GM10248 (cell line): ENCODE measurements at regions not wholly inside any gene's neighbourhood (a gene's known extent, or its start where the extent isn't known, plus 50 kb on each side); places are given as distances from the start of the nearest gene placed in this dataset.
"Not testable (repeated sequence)": the region's sequence is repeated elsewhere in the genome, so short reads cannot be mapped to it uniquely, and the experiment has no call there.

Source experiments
- CTCF ChIA-PET: fragments of 300-600 bp; sonication (Branson Sonifier 250); formaldehyde crosslinking; extraction: SDS; loops from one replicate; lab custom pipeline; 2021; ENCODE audit warnings: antibody characterized with exemption; lab: Yijun Ruan, JAX
- POLR2A ChIA-PET: fragments of 350-650 bp; sonication (Branson Sonifier 250); formaldehyde crosslinking; extraction: SDS; loops from one replicate; lab custom pipeline; 2020; ENCODE audit warnings: antibody characterized with exemption; lab: Yijun Ruan, JAX
- DNase-seq: peaks from one replicate; pipeline ENCODE4 v3.0.0; 2012; ENCODE audit errors: extremely low spot score
- CTCF ChIP-seq: IDR thresholded peaks from 2 replicates; pipeline ENCODE4 v1.5.1; 2012; ENCODE audit warnings: mild to moderate bottlenecking, low read depth; ENCODE audit errors: extremely low read depth, missing control alignments, control extremely low read depth

- TF ChIP-seq CTCF: no peak
- ChIA-PET CTCF (interaction anchor here (1.6 kb wide), 1 partner anchor 15 kb away, joined by 3 read pairs; no protein-coding TSS in a partner anchor), POLR2A (no interaction called here)
- DNase-seq: no peak
These were observed 163.4 kb upstream of the LRP1B start for GRCh38 chr2:142294225-142294624.

- no peak for DNase-seq
- CTCF ChIA-PET: interaction anchor here (1.5 kb wide), 1 partner anchor 9 kb away, joined by 4 read pairs; no protein-coding TSS in a partner anchor
- TF ChIP-seq CTCF: no peak
- POLR2A ChIA-PET: no interaction called here
These were observed 161.2 kb upstream of the LRP1B start for GRCh38 chr2:142291969-142292368.

- no peak for TF ChIP-seq CTCF
- DNase-seq: no peak
- CTCF ChIA-PET: interaction anchor here (1.2 to 1.5 kb wide), 2 partner anchors 10 to 14 kb away, joined by 3 to 4 read pairs; no protein-coding TSS in a partner anchor
- POLR2A ChIA-PET: no interaction called here
These were observed 160.1 kb upstream of the LRP1B start for GRCh38 chr2:142290931-142291330.

- DNase-seq: peak; percentile 23
- ChIA-PET POLR2A (no interaction called here), CTCF (interaction anchor here (1.3 to 1.9 kb wide), 2 partner anchors 10 to 703 kb away, joined by 3 to 6 read pairs; no protein-coding TSS in a partner anchor)
- peak; percentile 22 for TF ChIP-seq CTCF
These were observed 155.8 kb upstream of the LRP1B start for GRCh38 chr2:142286618-142287017.

- no peak for DNase-seq
- CTCF ChIA-PET: interaction anchor here (1.9 kb wide), 1 partner anchor 9 kb away, joined by 6 read pairs; no protein-coding TSS in a partner anchor
- no peak for TF ChIP-seq CTCF
- POLR2A ChIA-PET: no interaction called here
These were observed 154.7 kb upstream of the LRP1B start for GRCh38 chr2:142285480-142285879.

GRCh38 chr2:142284336-142284735 is 153.5 kb upstream of the LRP1B start:
- CTCF ChIA-PET, DNase-seq, POLR2A ChIA-PET: not testable (repeated sequence)

GRCh38 chr2:142280831-142281230 is 150.0 kb upstream of the LRP1B start:
- POLR2A ChIA-PET: no interaction called here
- CTCF ChIA-PET: no interaction called here
- TF ChIP-seq CTCF: no peak
- no peak for DNase-seq
